ENCODE measurements at regions not wholly inside any gene's neighbourhood (a gene's known extent, or its start where the extent isn't known, plus 50 kb on each side); places are given as distances from the start of the nearest gene placed in this dataset.

DNA sequence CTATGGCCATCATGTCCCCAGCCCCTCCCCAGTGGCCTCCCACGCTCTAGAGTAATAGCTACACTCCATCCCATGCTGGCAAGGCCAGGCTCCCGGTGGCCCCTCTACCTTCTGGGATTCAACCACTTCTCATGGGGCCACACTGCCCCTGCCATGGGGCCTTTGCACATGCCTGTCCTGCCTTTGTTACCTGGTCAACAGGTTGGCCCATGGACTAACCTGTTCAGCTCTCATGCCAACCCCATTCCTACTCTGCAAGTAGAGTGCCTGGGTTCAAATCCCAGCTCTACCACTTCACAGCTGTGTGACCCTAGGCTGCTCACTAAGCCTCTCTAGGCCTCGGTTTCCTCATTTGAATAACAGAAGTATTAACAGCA lies 98.5 kb downstream of the RFLNA start:
- H3K9me3 ChIP-seq (replicated peaks; ENCODE audit: control insufficient read depth, insufficient read depth, low read length): no peaks in the 10 kb centered on the region
- TF ChIP-seq KLF5 (IDR thresholded peaks at IDR 0.05; ENCODE audit: partially characterized antibody): no peak
- no peak for TF ChIP-seq RAD21 (IDR thresholded peaks at IDR 0.05; ENCODE audit: insufficient read depth, low read depth, low read length)
- TF ChIP-seq TBL1XR1 (IDR thresholded peaks at IDR 0.05; ENCODE audit: low read depth, low read length): no peak
- TF ChIP-seq BCL11A (IDR thresholded peaks at IDR 0.05; ENCODE audit: low read depth, low read length): no peak
- no peak for TF ChIP-seq YBX1 (IDR thresholded peaks at IDR 0.05)
- TF ChIP-seq, protein P1, sequence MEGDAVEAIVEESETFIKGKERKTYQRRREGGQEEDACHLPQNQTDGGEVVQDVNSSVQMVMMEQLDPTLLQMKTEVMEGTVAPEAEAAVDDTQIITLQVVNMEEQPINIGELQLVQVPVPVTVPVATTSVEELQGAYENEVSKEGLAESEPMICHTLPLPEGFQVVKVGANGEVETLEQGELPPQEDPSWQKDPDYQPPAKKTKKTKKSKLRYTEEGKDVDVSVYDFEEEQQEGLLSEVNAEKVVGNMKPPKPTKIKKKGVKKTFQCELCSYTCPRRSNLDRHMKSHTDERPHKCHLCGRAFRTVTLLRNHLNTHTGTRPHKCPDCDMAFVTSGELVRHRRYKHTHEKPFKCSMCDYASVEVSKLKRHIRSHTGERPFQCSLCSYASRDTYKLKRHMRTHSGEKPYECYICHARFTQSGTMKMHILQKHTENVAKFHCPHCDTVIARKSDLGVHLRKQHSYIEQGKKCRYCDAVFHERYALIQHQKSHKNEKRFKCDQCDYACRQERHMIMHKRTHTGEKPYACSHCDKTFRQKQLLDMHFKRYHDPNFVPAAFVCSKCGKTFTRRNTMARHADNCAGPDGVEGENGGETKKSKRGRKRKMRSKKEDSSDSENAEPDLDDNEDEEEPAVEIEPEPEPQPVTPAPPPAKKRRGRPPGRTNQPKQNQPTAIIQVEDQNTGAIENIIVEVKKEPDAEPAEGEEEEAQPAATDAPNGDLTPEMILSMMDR (IDR thresholded peaks at IDR 0.05 in 2 of 3, conservative IDR thresholded peaks at IDR 0.05 in 1 of 3; ENCODE audit: control insufficient read depth in 2 of 3, extremely low read depth in 1 of 3, insufficient read depth in 1 of 3, low read depth in 3 of 3, low read length in 3 of 3): no peak
- no peak for TF ChIP-seq ZNF207 (IDR thresholded peaks at IDR 0.05; ENCODE audit: borderline replicate concordance)
- TF ChIP-seq CHD1 (IDR thresholded peaks at IDR 0.05; ENCODE audit: low read depth, low read length): no peak
- TF ChIP-seq SREBF1 (IDR thresholded peaks at IDR 0.05; ENCODE audit: low read length): no peak
- no peak for TF ChIP-seq DPF2 (IDR thresholded peaks at IDR 0.05)
- TF ChIP-seq EZH2 (IDR thresholded peaks at IDR 0.05; ENCODE audit: borderline replicate concordance, control insufficient read depth, low read depth, low read length): no peak
- no peak for TF ChIP-seq MYB (IDR thresholded peaks at IDR 0.05; ENCODE audit: borderline replicate concordance, low read depth, low read length)
- no peak for TF ChIP-seq HCFC1 (IDR thresholded peaks at IDR 0.05; ENCODE audit: low read length)
- TF ChIP-seq SIX5 (IDR thresholded peaks at IDR 0.05; ENCODE audit: low read depth, low read length, severe bottlenecking): no peak
- TF ChIP-seq BACH1 (IDR thresholded peaks at IDR 0.05; ENCODE audit: borderline replicate concordance): no peak
- TF ChIP-seq ZBTB33 (IDR thresholded peaks at IDR 0.05): no peak
- no peaks in the 10 kb centered on the region for H3K27me3 ChIP-seq (replicated peaks in 1 of 2; ENCODE audit: control insufficient read depth in 2 of 2, insufficient read depth in 2 of 2, low read length in 1 of 2)
- H2AFZ ChIP-seq (ENCODE audit: control insufficient read depth, low read depth, low read length): no peak overlapping the region
- POLR2A ChIA-PET: interaction anchor here (1.2 kb wide), 1 partner anchor 21 kb away, joined by 3 read pairs; no protein-coding TSS in a partner anchor
- FAIRE-seq (no peak), DNase-seq (ENCODE audit: low read depth, low spot score) (no peak), ATAC-seq (no peak)
- H4K20me1 ChIP-seq (ENCODE audit: control insufficient read depth, insufficient read depth): no peaks in the 10 kb centered on the region
- H3K4me1 ChIP-seq (ENCODE audit: control insufficient read depth, insufficient read depth, low read length): peaks cover 40% of the 10 kb centered on the region
- BruUV-seq (replicated peaks): no TSS peak
- 83% methylated on average over 3 of the region's 3 CpGs for WGBS (ENCODE audit: insufficient coverage, insufficient replicate concordance, low lambda C conversion rate, missing lambda C conversion rate)
- no peaks in the 10 kb centered on the region; the same call in 1 of the 2 replicates for H3K79me2 ChIP-seq (ENCODE audit: control insufficient read depth, insufficient read depth, low read length)
- no peak overlapping the region for H3K4me3 ChIP-seq
- RAD21 ChIA-PET (ENCODE audit: unreplicated experiment): interaction anchor here (0.7 kb wide), 1 partner anchor 33 kb away, joined by 3 read pairs; no protein-coding TSS in a partner anchor
- no peak overlapping the region for H3K4me2 ChIP-seq (ENCODE audit: control insufficient read depth, insufficient read depth)
- no peak overlapping the region for H3K27ac ChIP-seq (ENCODE audit: control insufficient read depth, insufficient read depth)
- intact Hi-C loops (cut with micrococcal nuclease; ENCODE audit: unreplicated experiment) (loop anchor here (5.0 to 10.0 kb wide), 3 partner anchors 59 to 374 kb away; no protein-coding TSS in a partner anchor), in situ Hi-C loops (cut with MboI) (no loop called here)
- CTCF ChIA-PET: interaction anchor here (1.0 kb wide), 1 partner anchor 10 kb away, joined by 4 read pairs; no protein-coding TSS in a partner anchor
- no peak overlapping the region for H3K9ac ChIP-seq (ENCODE audit: control insufficient read depth, insufficient read depth, low read length)
- H3K36me3 ChIP-seq (ENCODE audit: control insufficient read depth in 2 of 2, insufficient read depth in 2 of 2, low read length in 1 of 2): peaks cover 3 to 36% of the 10 kb centered on the region in 2 experiments; a peak in 3 of 4 replicates
- SMC1A ChIA-PET (ENCODE audit: uncharacterized antibody, unreplicated experiment): interaction anchor here (1.1 kb wide), 1 partner anchor 56 kb away, joined by 4 read pairs; no protein-coding TSS in a partner anchor

Data from GM12878 (cell line).